ENCODE measurements at regions not wholly inside any gene's neighbourhood (a gene's known extent, or its start where the extent isn't known, plus 50 kb on each side); places are given as distances from the start of the nearest gene placed in this dataset.

GRCh38 chr7:86190351-86190750 lies 453.4 kb upstream of the GRM3 start:
- no peak overlapping the region for H3K4me3 ChIP-seq (ENCODE audit: low read depth, low read length)
- TF ChIP-seq POLR2A (IDR thresholded peaks at IDR 0.05; ENCODE audit: extremely low read depth, insufficient read length) (no peak), MAX (IDR thresholded peaks at IDR 0.05; ENCODE audit: low read depth, low read length) (no peak), CTCF (IDR thresholded peaks at IDR 0.05; ENCODE audit: low read depth, low read length) (no peak), MYC (IDR thresholded peaks at IDR 0.05; ENCODE audit: low read depth, low read length) (no peak)
- DNase-seq (ENCODE audit: low read depth), result no peak

GRCh38 chr7:86181474-86181873 lies 462.2 kb upstream of the GRM3 start:
- DNase-seq (ENCODE audit: low read depth), result no peak
- no peak overlapping the region for H3K4me3 ChIP-seq (ENCODE audit: low read depth, low read length)
- TF ChIP-seq MYC (IDR thresholded peaks at IDR 0.05; ENCODE audit: low read depth, low read length), result no peak
- TF ChIP-seq POLR2A (IDR thresholded peaks at IDR 0.05; ENCODE audit: extremely low read depth, insufficient read length), result no peak
- TF ChIP-seq CTCF (IDR thresholded peaks at IDR 0.05; ENCODE audit: low read depth, low read length), result no peak
- TF ChIP-seq MAX (IDR thresholded peaks at IDR 0.05; ENCODE audit: low read depth, low read length), result no peak

GRCh38 chr7:86164827-86165226 lies 478.9 kb upstream of the GRM3 start:
- DNase-seq (ENCODE audit: low read depth), result no peak
- no peak for TF ChIP-seq CTCF (IDR thresholded peaks at IDR 0.05; ENCODE audit: low read depth, low read length)
- no peak for TF ChIP-seq MYC (IDR thresholded peaks at IDR 0.05; ENCODE audit: low read depth, low read length)
- TF ChIP-seq MAX (IDR thresholded peaks at IDR 0.05; ENCODE audit: low read depth, low read length), result no peak
- TF ChIP-seq POLR2A (IDR thresholded peaks at IDR 0.05; ENCODE audit: extremely low read depth, insufficient read length), result no peak
- no peak overlapping the region for H3K4me3 ChIP-seq (ENCODE audit: low read depth, low read length)

GRCh38 chr7:86158111-86158510 lies 485.6 kb upstream of the GRM3 start:
- TF ChIP-seq CTCF (IDR thresholded peaks at IDR 0.05; ENCODE audit: low read depth, low read length), result no peak
- TF ChIP-seq POLR2A (IDR thresholded peaks at IDR 0.05; ENCODE audit: extremely low read depth, insufficient read length), result no peak
- TF ChIP-seq MAX (IDR thresholded peaks at IDR 0.05; ENCODE audit: low read depth, low read length), result no peak
- no peak for TF ChIP-seq MYC (IDR thresholded peaks at IDR 0.05; ENCODE audit: low read depth, low read length)
- no peak for DNase-seq (ENCODE audit: low read depth)
- H3K4me3 ChIP-seq (ENCODE audit: low read depth, low read length), result no peak overlapping the region

GRCh38 chr7:86155623-86156022 lies 488.1 kb upstream of the GRM3 start:
- no peak overlapping the region for H3K4me3 ChIP-seq (ENCODE audit: low read depth, low read length)
- no peak for TF ChIP-seq POLR2A (IDR thresholded peaks at IDR 0.05; ENCODE audit: extremely low read depth, insufficient read length)
- no peak for DNase-seq (ENCODE audit: low read depth)

- no peak for DNase-seq (ENCODE audit: low read depth)
- TF ChIP-seq MYC (IDR thresholded peaks at IDR 0.05; ENCODE audit: low read depth, low read length) (no peak), CTCF (IDR thresholded peaks at IDR 0.05; ENCODE audit: low read depth, low read length) (no peak), POLR2A (IDR thresholded peaks at IDR 0.05; ENCODE audit: extremely low read depth, insufficient read length) (no peak), MAX (IDR thresholded peaks at IDR 0.05; ENCODE audit: low read depth, low read length) (no peak)
- H3K4me3 ChIP-seq (ENCODE audit: low read depth, low read length), result no peak overlapping the region
These were observed 490.8 kb upstream of the GRM3 start for GRCh38 chr7:86152926-86153325.

All from NB4 (cell line).